PC-3 (cell line): ENCODE measurements at regions not wholly inside any gene's neighbourhood (a gene's known extent, or its start where the extent isn't known, plus 50 kb on each side); places are given as distances from the start of the nearest gene placed in this dataset.

ENCODE experiments used
- ATAC-seq: fragments of 200-7000 bp; cut with Tn5 transposase; 2 replicates; pipeline ENCODE4 v1.9.1; 2020; ENCODE audit warnings: mild to moderate bottlenecking, moderate library complexity
- BruUV-seq: library from RNA; stranded (reverse); fragments of 400-500 nt; replicated peaks from 2 replicates; lab custom pipeline; 2021; lab: Mats Ljungman, UMichigan
- CTCF ChIA-PET: fragments of 300-600 bp; sonication (Branson Sonifier 250); formaldehyde crosslinking; loops from one replicate; lab custom pipeline; 2022; ENCODE audit warnings: antibody characterized with exemption; lab: Charles Lee
- POLR2A ChIA-PET: fragments of 300-600 bp; sonication (Branson Sonifier 250); formaldehyde crosslinking; loops from one replicate; lab custom pipeline; 2022; ENCODE audit warnings: antibody characterized with exemption; ENCODE audit not compliant: unreplicated experiment; lab: Charles Lee
- DNase-seq: peaks from one replicate; pipeline ENCODE4 v3.0.0-alpha.2; 2015
- H2AFZ ChIP-seq: fragments of 300-600 bp; sonication (generic); 2 replicates; pipeline ENCODE4 v1.6.0; 2016; ENCODE audit warnings: antibody characterized with exemption, low read length
- H3F3A ChIP-seq: fragments of 300-600 bp; sonication (generic); one replicate; pipeline ENCODE4 v1.6.0; 2017; ENCODE audit warnings: antibody characterized with exemption, low read length, control low read depth, mild to moderate bottlenecking; ENCODE audit not compliant: unreplicated experiment
- H3K27ac ChIP-seq: fragments of 300-600 bp; sonication (generic); 2 replicates; pipeline ENCODE4 v1.5.1; 2016; ENCODE audit warnings: mild to moderate bottlenecking, low read length
- H3K27me3 ChIP-seq: fragments of 300-600 bp; sonication (generic); 2 replicates; pipeline ENCODE4 v1.6.1; 2016; ENCODE audit warnings: low read length, mixed read lengths
- H3K36me3 ChIP-seq: fragments of 300-600 bp; sonication (generic); 2 replicates; pipeline ENCODE4 v1.6.1; 2016; ENCODE audit warnings: low read depth, mixed run types, low read length, mixed read lengths
- H3K4me1 ChIP-seq: fragments of 300-600 bp; sonication (generic); 2 replicates; pipeline ENCODE4 v1.5.1; 2016; ENCODE audit warnings: low read length; ENCODE audit not compliant: insufficient read depth
- H3K4me2 ChIP-seq: fragments of 300-600 bp; sonication (generic); 2 replicates; pipeline ENCODE4 v1.6.0; 2016; ENCODE audit warnings: low read length
- H3K4me3 ChIP-seq: fragments of 300-600 bp; sonication (generic); 2 replicates; pipeline ENCODE4 v1.5.1; 2016; ENCODE audit warnings: mild to moderate bottlenecking, low read length, mixed read lengths
- H3K79me2 ChIP-seq: fragments of 300-600 bp; sonication (generic); 2 replicates; pipeline ENCODE4 v1.6.1; 2017; ENCODE audit warnings: low read length, mixed read lengths
- H3K9ac ChIP-seq: fragments of 300-600 bp; sonication (generic); 2 replicates; pipeline ENCODE4 v1.6.0; 2016; ENCODE audit warnings: mild to moderate bottlenecking, low read length
- H3K9me2 ChIP-seq: fragments of 300-600 bp; sonication (generic); replicated peaks from 2 replicates; pipeline ENCODE4 v1.6.1; 2016; ENCODE audit warnings: mixed run types, low read length, mixed read lengths
- H3K9me3 ChIP-seq: fragments of 300-600 bp; sonication (generic); 2 replicates; pipeline ENCODE4 v1.6.1; 2016; ENCODE audit warnings: low read length, mixed read lengths
- H4K20me1 ChIP-seq: fragments of 300-600 bp; sonication (generic); 2 replicates; pipeline ENCODE4 v1.6.1; 2016; ENCODE audit warnings: low read length, mixed read lengths
- EZH2 ChIP-seq: fragments of 300-600 bp; sonication (generic); IDR thresholded peaks from one replicate; pipeline ENCODE4 v1.6.1; 2017; ENCODE audit warnings: antibody characterized with exemption, mild to moderate bottlenecking, low read length; ENCODE audit not compliant: unreplicated experiment
- EZH2phosphoT487 ChIP-seq: fragments of 300-600 bp; sonication (generic); IDR thresholded peaks from 2 replicates; pipeline ENCODE4 v1.6.1; 2018; ENCODE audit warnings: mild to moderate bottlenecking, antibody characterized with exemption, low read length, borderline replicate concordance
- intact Hi-C: fragments of 100-400 bp; cut with micrococcal nuclease; formaldehyde crosslinking; loops from 2 replicates; pipeline ENCODE4 v1.9.0; 2023
- TF ChIP-seq, protein P1 (sequence below): fragments of 300-600 bp; sonication (generic); conservative IDR thresholded peaks from 2 replicates; pipeline ENCODE4 v1.5.1; 2017; ENCODE audit warnings: antibody characterized with exemption, low read depth, mild to moderate bottlenecking, low read length

DNA sequence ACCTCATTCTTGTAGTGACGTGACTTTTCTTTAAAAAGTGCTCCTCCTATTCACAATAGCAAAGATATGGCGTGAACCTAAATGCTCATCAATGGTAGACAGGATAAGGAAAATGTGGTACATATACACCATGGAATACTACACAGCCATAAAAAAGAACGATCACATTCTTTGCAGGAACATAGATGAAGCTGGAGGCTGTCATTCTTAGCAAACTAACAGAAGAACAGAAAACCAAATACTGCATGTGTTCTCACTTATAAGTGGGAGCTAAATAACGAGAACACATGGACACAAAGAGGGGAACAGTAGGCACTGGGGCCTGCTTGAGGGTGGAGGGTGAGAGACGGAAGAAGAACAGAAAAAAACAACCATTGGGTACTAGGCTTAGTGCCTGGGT lies 59.9 kb upstream of the FGFR2 start:
- Histone ChIP-seq H3K9ac (no peak overlapping the region), H2AFZ (no peak overlapping the region), H4K20me1 (no peaks in the 10 kb centered on the region), H3K4me1 (no peaks in the 10 kb centered on the region), H3K27ac (no peak overlapping the region), H3K9me2 (no peaks in the 10 kb centered on the region), H3K9me3 (no peaks in the 10 kb centered on the region), H3K27me3 (peaks cover 33% of the 10 kb centered on the region), H3K36me3 (no peaks in the 10 kb centered on the region), H3K4me2 (no peak overlapping the region), H3K4me3 (no peak overlapping the region), H3F3A (no peaks in the 10 kb centered on the region), H3K79me2 (no peaks in the 10 kb centered on the region)
- TF ChIP-seq, protein P1, sequence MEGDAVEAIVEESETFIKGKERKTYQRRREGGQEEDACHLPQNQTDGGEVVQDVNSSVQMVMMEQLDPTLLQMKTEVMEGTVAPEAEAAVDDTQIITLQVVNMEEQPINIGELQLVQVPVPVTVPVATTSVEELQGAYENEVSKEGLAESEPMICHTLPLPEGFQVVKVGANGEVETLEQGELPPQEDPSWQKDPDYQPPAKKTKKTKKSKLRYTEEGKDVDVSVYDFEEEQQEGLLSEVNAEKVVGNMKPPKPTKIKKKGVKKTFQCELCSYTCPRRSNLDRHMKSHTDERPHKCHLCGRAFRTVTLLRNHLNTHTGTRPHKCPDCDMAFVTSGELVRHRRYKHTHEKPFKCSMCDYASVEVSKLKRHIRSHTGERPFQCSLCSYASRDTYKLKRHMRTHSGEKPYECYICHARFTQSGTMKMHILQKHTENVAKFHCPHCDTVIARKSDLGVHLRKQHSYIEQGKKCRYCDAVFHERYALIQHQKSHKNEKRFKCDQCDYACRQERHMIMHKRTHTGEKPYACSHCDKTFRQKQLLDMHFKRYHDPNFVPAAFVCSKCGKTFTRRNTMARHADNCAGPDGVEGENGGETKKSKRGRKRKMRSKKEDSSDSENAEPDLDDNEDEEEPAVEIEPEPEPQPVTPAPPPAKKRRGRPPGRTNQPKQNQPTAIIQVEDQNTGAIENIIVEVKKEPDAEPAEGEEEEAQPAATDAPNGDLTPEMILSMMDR = no peak
- TF ChIP-seq EZH2phosphoT487 = no peak
- TF ChIP-seq EZH2 = no peak
- DNase-seq (no peak), ATAC-seq (no peak)
- POLR2A ChIA-PET = no interaction called here
- CTCF ChIA-PET = no interaction called here
- intact Hi-C loops = no loop called here
- no TSS peak for BruUV-seq

DNA sequence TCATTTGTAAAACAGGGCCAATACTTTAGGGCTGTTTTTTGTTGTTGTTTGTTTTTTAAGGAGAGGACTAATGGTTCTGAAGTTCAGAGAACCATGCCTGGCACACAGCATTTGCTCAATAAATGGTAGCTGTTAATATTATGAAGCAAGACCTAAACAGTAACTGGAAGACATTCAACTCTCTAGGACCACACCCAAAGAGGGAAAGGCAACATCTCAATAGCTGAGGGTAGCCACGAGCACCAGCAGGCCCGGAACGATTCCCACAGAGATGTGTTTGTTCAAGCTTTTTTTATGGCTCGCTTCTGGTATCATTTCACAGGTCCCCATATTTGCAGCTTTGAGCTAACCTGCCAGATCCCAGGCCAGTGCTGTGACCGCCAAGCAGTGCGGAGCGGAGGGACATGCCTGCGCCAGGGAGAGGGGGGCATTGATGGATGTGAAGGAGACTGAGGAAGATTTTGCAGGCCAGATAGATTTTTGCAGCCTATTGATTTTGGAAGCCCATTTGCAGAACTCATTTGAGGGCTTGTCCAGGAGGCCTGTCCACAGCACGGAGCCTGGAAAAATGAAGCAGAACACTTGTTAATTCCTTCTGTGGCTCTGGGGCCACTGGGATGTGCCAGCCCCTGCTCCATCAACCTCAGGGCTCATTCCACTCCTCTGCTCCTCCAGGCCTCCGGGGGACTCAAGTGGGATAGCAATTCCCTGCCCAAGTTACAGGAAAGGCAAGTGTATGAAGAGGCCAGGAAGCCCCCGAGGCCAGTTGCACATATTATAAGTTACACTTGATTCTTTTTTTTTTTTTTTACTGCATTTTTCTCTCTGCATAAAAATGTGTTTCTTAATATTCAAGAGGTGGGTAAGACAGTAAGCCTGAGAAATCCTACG lies 57.3 kb upstream of the FGFR2 start:
- Histone ChIP-seq H3K27me3 (peaks cover 46% of the 10 kb centered on the region), H3K4me1 (no peaks in the 10 kb centered on the region), H3K4me2 (no peak overlapping the region), H3K79me2 (no peaks in the 10 kb centered on the region), H3K4me3 (no peak overlapping the region), H3K36me3 (no peaks in the 10 kb centered on the region), H4K20me1 (no peaks in the 10 kb centered on the region), H2AFZ (no peak overlapping the region), H3K9me3 (no peaks in the 10 kb centered on the region), H3K27ac (no peak overlapping the region), H3F3A (no peaks in the 10 kb centered on the region), H3K9me2 (no peaks in the 10 kb centered on the region), H3K9ac (no peak overlapping the region)
- TF ChIP-seq EZH2phosphoT487 (no peak), EZH2 (no peak)
- TF ChIP-seq, protein P1 = no peak
- BruUV-seq = no TSS peak
- CTCF ChIA-PET = no interaction called here
- intact Hi-C loops = no loop called here
- POLR2A ChIA-PET = no interaction called here
- DNase-seq (no peak), ATAC-seq (no peak)

DNA sequence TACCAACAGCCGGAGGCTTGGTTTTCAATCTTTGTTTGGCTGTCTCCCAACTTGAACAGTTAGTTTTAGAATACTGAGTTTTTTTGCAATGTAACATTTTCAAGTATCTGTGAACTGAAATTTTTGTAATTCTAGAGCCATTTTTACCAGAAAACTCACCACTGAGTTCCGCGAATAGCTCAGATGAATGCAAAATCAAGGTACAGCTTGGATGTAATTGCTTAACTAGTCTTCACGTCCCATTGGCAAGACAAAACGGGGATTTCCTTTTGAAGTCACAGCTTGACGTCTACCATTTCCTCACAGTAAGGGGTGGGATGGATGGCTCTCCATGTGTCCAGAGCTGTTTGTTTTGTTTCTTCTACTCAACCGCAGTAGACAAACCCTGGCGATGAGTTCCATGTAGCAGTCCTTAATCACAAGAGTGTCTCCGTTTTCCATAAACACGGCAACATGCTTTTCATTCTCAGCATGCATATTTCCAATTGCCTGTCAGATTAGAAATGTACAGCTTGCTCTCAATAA lies 55.8 kb upstream of the FGFR2 start:
- Histone ChIP-seq H3K9me3 (no peaks in the 10 kb centered on the region), H3F3A (no peaks in the 10 kb centered on the region), H2AFZ (no peak overlapping the region), H3K36me3 (no peaks in the 10 kb centered on the region), H3K27ac (no peak overlapping the region), H4K20me1 (no peaks in the 10 kb centered on the region), H3K27me3 (peaks cover 46% of the 10 kb centered on the region), H3K79me2 (no peaks in the 10 kb centered on the region), H3K4me1 (no peaks in the 10 kb centered on the region), H3K4me3 (no peak overlapping the region), H3K9me2 (no peaks in the 10 kb centered on the region), H3K4me2 (no peak overlapping the region), H3K9ac (no peak overlapping the region)
- ChIA-PET POLR2A (no interaction called here), CTCF (no interaction called here)
- intact Hi-C loops = no loop called here
- no TSS peak for BruUV-seq
- TF ChIP-seq, protein P1 = no peak
- TF ChIP-seq EZH2phosphoT487 (no peak), EZH2 (no peak)
- ATAC-seq (no peak), DNase-seq (no peak)
